ENCODE measurements at regions not wholly inside any gene's neighbourhood (a gene's known extent, or its start where the extent isn't known, plus 50 kb on each side); places are given as distances from the start of the nearest gene placed in this dataset.

- TF ChIP-seq HSF1 (IDR thresholded peaks at IDR 0.05; ENCODE audit: low read depth, low read length) = no peak
- TF ChIP-seq TCF12 (IDR thresholded peaks at IDR 0.05; ENCODE audit: low read depth, low read length) = no peak
- TF ChIP-seq ESRRA (IDR thresholded peaks at IDR 0.05; ENCODE audit: low read length) = no peak
- no peak for TF ChIP-seq SREBF1 (IDR thresholded peaks at IDR 0.05; ENCODE audit: low read length)
- TF ChIP-seq TCF7 (IDR thresholded peaks at IDR 0.05; ENCODE audit: borderline replicate concordance) = no peak
Observed at GRCh38 chr6:137683916-137684315, 183.1 kb upstream of the TNFAIP3 start (continued).

- Histone ChIP-seq H3K4me2 (ENCODE audit: control insufficient read depth, insufficient read depth) (no peak overlapping the region), H3K36me3 (ENCODE audit: control insufficient read depth in 2 of 2, insufficient read depth in 2 of 2, low read length in 1 of 2) (no peaks in the 10 kb centered on the region), H3K4me3 (no peak overlapping the region), H3K4me1 (ENCODE audit: control insufficient read depth, insufficient read depth, low read length) (peaks cover 4% of the 10 kb centered on the region; the same call in 1 of the 2 replicates), H3K9ac (ENCODE audit: control insufficient read depth, insufficient read depth, low read length) (no peak overlapping the region), H4K20me1 (ENCODE audit: control insufficient read depth, insufficient read depth) (no peaks in the 10 kb centered on the region), H2AFZ (ENCODE audit: control insufficient read depth, low read depth, low read length) (no peak overlapping the region), H3K27me3 (replicated peaks in 1 of 2; ENCODE audit: control insufficient read depth in 2 of 2, insufficient read depth in 2 of 2, low read length in 1 of 2) (no peaks in the 10 kb centered on the region), H3K27ac (ENCODE audit: control insufficient read depth, insufficient read depth) (no peak overlapping the region), H3K9me3 (replicated peaks; ENCODE audit: control insufficient read depth, insufficient read depth, low read length) (no peaks in the 10 kb centered on the region), H3K79me2 (ENCODE audit: control insufficient read depth, insufficient read depth, low read length) (no peaks in the 10 kb centered on the region)
- intact Hi-C loops (cut with micrococcal nuclease; ENCODE audit: unreplicated experiment) = no loop called here
- CTCF ChIA-PET = interaction anchor here (0.6 to 3.4 kb wide), 7 partner anchors 8 to 321 kb away, joined by 3 to 17 read pairs (median 3); no protein-coding TSS in a partner anchor
- FAIRE-seq = no peak
- SMC1A ChIA-PET (ENCODE audit: uncharacterized antibody, unreplicated experiment) = interaction anchor here (0.7 to 6.7 kb wide), 8 partner anchors 8 to 322 kb away, joined by 3 to 67 read pairs (median 4); no protein-coding TSS in a partner anchor
- POLR2A ChIA-PET = interaction anchor here (0.5 to 1.6 kb wide), 5 partner anchors 10 to 510 kb away, joined by 3 read pairs; no protein-coding TSS in a partner anchor
- RAD21 ChIA-PET (ENCODE audit: unreplicated experiment) = interaction anchor here (1.2 kb wide), 1 partner anchor 19 kb away, joined by 3 read pairs; no protein-coding TSS in a partner anchor
- in situ Hi-C loops (cut with MboI) = no loop called here
- no peak for DNase-seq (ENCODE audit: low read depth, low spot score)
- no peak for ATAC-seq
- BruUV-seq (replicated peaks) = no TSS peak
- TF ChIP-seq BMI1 (IDR thresholded peaks at IDR 0.05; ENCODE audit: borderline replicate concordance) = no peak
- TF ChIP-seq, protein P1, sequence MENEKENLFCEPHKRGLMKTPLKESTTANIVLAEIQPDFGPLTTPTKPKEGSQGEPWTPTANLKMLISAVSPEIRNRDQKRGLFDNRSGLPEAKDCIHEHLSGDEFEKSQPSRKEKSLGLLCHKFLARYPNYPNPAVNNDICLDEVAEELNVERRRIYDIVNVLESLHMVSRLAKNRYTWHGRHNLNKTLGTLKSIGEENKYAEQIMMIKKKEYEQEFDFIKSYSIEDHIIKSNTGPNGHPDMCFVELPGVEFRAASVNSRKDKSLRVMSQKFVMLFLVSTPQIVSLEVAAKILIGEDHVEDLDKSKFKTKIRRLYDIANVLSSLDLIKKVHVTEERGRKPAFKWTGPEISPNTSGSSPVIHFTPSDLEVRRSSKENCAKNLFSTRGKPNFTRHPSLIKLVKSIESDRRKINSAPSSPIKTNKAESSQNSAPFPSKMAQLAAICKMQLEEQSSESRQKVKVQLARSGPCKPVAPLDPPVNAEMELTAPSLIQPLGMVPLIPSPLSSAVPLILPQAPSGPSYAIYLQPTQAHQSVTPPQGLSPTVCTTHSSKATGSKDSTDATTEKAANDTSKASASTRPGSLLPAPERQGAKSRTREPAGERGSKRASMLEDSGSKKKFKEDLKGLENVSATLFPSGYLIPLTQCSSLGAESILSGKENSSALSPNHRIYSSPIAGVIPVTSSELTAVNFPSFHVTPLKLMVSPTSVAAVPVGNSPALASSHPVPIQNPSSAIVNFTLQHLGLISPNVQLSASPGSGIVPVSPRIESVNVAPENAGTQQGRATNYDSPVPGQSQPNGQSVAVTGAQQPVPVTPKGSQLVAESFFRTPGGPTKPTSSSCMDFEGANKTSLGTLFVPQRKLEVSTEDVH (IDR thresholded peaks at IDR 0.05; ENCODE audit: low read depth, partially characterized antibody) = no peak
- no peak for TF ChIP-seq STAT3 (IDR thresholded peaks at IDR 0.05; ENCODE audit: low read depth, low read length)
- TF ChIP-seq NKRF (conservative IDR thresholded peaks at IDR 0.05) = no peak
- no peak for TF ChIP-seq POLR2AphosphoS2 (IDR thresholded peaks at IDR 0.05; ENCODE audit: low read depth, low read length)
- TF ChIP-seq RB1 (IDR thresholded peaks at IDR 0.05; ENCODE audit: borderline replicate concordance) = no peak
- no peak for TF ChIP-seq TCF12 (IDR thresholded peaks at IDR 0.05; ENCODE audit: low read depth, low read length)
- TF ChIP-seq, protein P2, sequence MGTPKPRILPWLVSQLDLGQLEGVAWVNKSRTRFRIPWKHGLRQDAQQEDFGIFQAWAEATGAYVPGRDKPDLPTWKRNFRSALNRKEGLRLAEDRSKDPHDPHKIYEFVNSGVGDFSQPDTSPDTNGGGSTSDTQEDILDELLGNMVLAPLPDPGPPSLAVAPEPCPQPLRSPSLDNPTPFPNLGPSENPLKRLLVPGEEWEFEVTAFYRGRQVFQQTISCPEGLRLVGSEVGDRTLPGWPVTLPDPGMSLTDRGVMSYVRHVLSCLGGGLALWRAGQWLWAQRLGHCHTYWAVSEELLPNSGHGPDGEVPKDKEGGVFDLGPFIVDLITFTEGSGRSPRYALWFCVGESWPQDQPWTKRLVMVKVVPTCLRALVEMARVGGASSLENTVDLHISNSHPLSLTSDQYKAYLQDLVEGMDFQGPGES (IDR thresholded peaks at IDR 0.05) = no peak
Observed at GRCh38 chr6:137685798-137686375, 181.2 kb upstream of the TNFAIP3 start.
